DOHH2 (cell line): ENCODE measurements at regions not wholly inside any gene's neighbourhood (a gene's known extent, or its start where the extent isn't known, plus 50 kb on each side); places are given as distances from the start of the nearest gene placed in this dataset.

Experiments
- CTCF ChIP-seq: fragments of 200-600 bp; sonication (generic); IDR thresholded peaks from one replicate; pipeline ENCODE4 v1.5.1; 2014; ENCODE audit warnings: antibody characterized with exemption, mild to moderate bottlenecking, low read depth, low read length; ENCODE audit not compliant: poor library complexity, severe bottlenecking
- EZH2phosphoT487 ChIP-seq: fragments of 200-600 bp; sonication (generic); IDR thresholded peaks from 2 replicates; pipeline ENCODE4 v1.6.1; 2017; ENCODE audit warnings: borderline replicate concordance, mild to moderate bottlenecking, antibody characterized with exemption, low read length, moderate library complexity, mixed read lengths

- no peak for TF ChIP-seq CTCF
- TF ChIP-seq EZH2phosphoT487, result no peak
Measured at GRCh38 chr4:170428929-170429328, 339.2 kb upstream of the AADAT start.
